Esophagus muscularis mucosa (tissue), 3 donors: ENCODE measurements at regions not wholly inside any gene's neighbourhood (a gene's known extent, or its start where the extent isn't known, plus 50 kb on each side); places are given as distances from the start of the nearest gene placed in this dataset.

ENCODE experiments used
- CTCF ChIP-seq, 3 experiments: fragments of 200-600 bp in 2 of 3; fragments of 450-650 bp in 1 of 3; sonication (generic) in 2 of 3; IDR thresholded peaks; one replicate each; pipeline ENCODE4 v1.5.1; 2017 to 2019; ENCODE audit warnings: antibody characterized with exemption in 3 of 3, mild to moderate bottlenecking in 2 of 3, moderate library complexity in 1 of 3
- POLR2A ChIP-seq: fragments of 450-650 bp; IDR thresholded peaks from one replicate; pipeline ENCODE4 v1.6.1; 2017; ENCODE audit warnings: antibody characterized with exemption, moderate library complexity, mild to moderate bottlenecking, low read depth
- POLR2AphosphoS5 ChIP-seq, 2 donors: sonication (generic); formaldehyde crosslinking; IDR thresholded peaks; one replicate each; pipeline ENCODE4 v1.6.1; 2017; ENCODE audit warnings: antibody characterized with exemption in 2 of 2

GRCh38 chr1:223012938-223013337 is 130.1 kb downstream of the TLR5 start:
- TF ChIP-seq POLR2A: no peak
- no peak for TF ChIP-seq CTCF (IDR thresholded peaks at IDR 0.05)
- no peak for TF ChIP-seq POLR2AphosphoS5 (IDR thresholded peaks at IDR 0.05)
